Smooth muscle cell (in vitro differentiated cells): ENCODE measurements at regions not wholly inside any gene's neighbourhood (a gene's known extent, or its start where the extent isn't known, plus 50 kb on each side); places are given as distances from the start of the nearest gene placed in this dataset.

Source experiments
- DNase-seq: peaks from one replicate; lab custom pipeline; 2025; ENCODE audit not compliant: unreplicated experiment; lab: John Stamatoyannopoulos, UW
- H2AFZ ChIP-seq: fragments of 200-600 bp; sonication (generic); 2 replicates; pipeline ENCODE4 v1.6.0; 2016; ENCODE audit warnings: antibody characterized with exemption, low read depth, mild to moderate bottlenecking
- H3F3A ChIP-seq: fragments of 200-600 bp; sonication (generic); 2 replicates; pipeline ENCODE4 v1.6.0; 2017; ENCODE audit warnings: antibody characterized with exemption, low read depth
- H3K27ac ChIP-seq: fragments of 200-600 bp; sonication (generic); 2 replicates; pipeline ENCODE4 v1.5.1; 2016; ENCODE audit warnings: low read depth, mild to moderate bottlenecking
- H3K27me3 ChIP-seq: fragments of 200-600 bp; sonication (generic); 2 replicates; pipeline ENCODE4 v1.6.1; 2016; ENCODE audit warnings: low read depth, mild to moderate bottlenecking
- H3K36me3 ChIP-seq: fragments of 200-600 bp; sonication (generic); 2 replicates; pipeline ENCODE4 v1.5.1; 2016; ENCODE audit warnings: low read depth
- H3K4me1 ChIP-seq: fragments of 200-600 bp; sonication (generic); 2 replicates; pipeline ENCODE4 v1.5.1; 2016; ENCODE audit warnings: low read depth
- H3K4me2 ChIP-seq: fragments of 200-600 bp; sonication (generic); 2 replicates; pipeline ENCODE4 v1.6.0; 2016; ENCODE audit warnings: mild to moderate bottlenecking
- H3K4me3 ChIP-seq: fragments of 200-600 bp; sonication (generic); 2 replicates; pipeline ENCODE4 v1.5.1; 2016; ENCODE audit warnings: mild to moderate bottlenecking
- H3K79me2 ChIP-seq: fragments of 200-600 bp; sonication (generic); 2 replicates; pipeline ENCODE4 v1.6.0; 2016; ENCODE audit warnings: low read depth, mild to moderate bottlenecking
- H3K9ac ChIP-seq: fragments of 200-600 bp; sonication (generic); 2 replicates; pipeline ENCODE4 v1.6.0; 2016; ENCODE audit warnings: low read depth
- H3K9me3 ChIP-seq: fragments of 200-600 bp; sonication (generic); replicated peaks from 2 replicates; pipeline ENCODE4 v1.5.1; 2016; ENCODE audit warnings: low read depth
- H4K20me1 ChIP-seq: fragments of 200-600 bp; sonication (generic); 2 replicates; pipeline ENCODE4 v1.6.0; 2016; ENCODE audit warnings: low read depth
- WGBS: methylation state at CpG from one replicate; pipeline ENCODE4 v1.1.7; 2016; ENCODE audit warnings: low lambda C conversion rate; 5-methylcytosine and 5-hydroxymethylcytosine counted together
- TF ChIP-seq, protein P1 (sequence below): fragments of 200-600 bp; sonication (generic); IDR thresholded peaks from 2 replicates; pipeline ENCODE4 v1.5.1; 2017; ENCODE audit warnings: borderline replicate concordance, mild to moderate bottlenecking, antibody characterized with exemption; ENCODE audit not compliant: insufficient read depth, poor library complexity, severe bottlenecking

GRCh38 chr16:6704306-6704930, 628.2 kb upstream of the RBFOX1 start:
- Histone ChIP-seq H3K9me3 (no peaks in the 10 kb centered on the region), H3K4me2 (no peak overlapping the region), H3K36me3 (no peaks in the 10 kb centered on the region), H4K20me1 (no peaks in the 10 kb centered on the region), H3K27ac (no peak overlapping the region), H2AFZ (no peak overlapping the region), H3F3A (no peaks in the 10 kb centered on the region), H3K79me2 (no peaks in the 10 kb centered on the region), H3K9ac (no peak overlapping the region), H3K4me1 (no peaks in the 10 kb centered on the region), H3K27me3 (no peaks in the 10 kb centered on the region), H3K4me3 (no peak overlapping the region)
- no peak for DNase-seq
- TF ChIP-seq, protein P1, sequence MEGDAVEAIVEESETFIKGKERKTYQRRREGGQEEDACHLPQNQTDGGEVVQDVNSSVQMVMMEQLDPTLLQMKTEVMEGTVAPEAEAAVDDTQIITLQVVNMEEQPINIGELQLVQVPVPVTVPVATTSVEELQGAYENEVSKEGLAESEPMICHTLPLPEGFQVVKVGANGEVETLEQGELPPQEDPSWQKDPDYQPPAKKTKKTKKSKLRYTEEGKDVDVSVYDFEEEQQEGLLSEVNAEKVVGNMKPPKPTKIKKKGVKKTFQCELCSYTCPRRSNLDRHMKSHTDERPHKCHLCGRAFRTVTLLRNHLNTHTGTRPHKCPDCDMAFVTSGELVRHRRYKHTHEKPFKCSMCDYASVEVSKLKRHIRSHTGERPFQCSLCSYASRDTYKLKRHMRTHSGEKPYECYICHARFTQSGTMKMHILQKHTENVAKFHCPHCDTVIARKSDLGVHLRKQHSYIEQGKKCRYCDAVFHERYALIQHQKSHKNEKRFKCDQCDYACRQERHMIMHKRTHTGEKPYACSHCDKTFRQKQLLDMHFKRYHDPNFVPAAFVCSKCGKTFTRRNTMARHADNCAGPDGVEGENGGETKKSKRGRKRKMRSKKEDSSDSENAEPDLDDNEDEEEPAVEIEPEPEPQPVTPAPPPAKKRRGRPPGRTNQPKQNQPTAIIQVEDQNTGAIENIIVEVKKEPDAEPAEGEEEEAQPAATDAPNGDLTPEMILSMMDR, result no peak
- 61% methylated on average over 7 of the region's 7 CpGs for WGBS

DNA sequence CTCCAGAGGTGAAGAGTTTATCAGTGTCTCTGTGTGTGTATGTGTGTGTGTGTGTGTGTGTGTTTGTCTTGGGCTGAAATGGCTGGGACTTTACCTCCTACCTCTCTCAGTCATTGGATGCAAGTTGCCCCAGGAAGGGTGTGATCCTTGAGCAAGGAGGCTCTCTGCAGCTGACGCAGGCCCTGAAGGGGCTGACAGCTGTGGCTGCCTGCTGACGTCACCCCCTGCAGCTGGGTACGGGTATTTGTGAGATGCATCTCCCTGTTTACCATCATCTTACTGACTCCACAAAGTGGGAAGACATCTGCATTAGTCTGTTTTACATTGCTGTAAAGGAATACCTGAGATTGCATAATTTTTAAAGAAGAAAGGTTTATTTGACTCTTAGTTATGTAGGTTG, 631.5 kb upstream of the RBFOX1 start:
- Histone ChIP-seq H3F3A (no peaks in the 10 kb centered on the region), H4K20me1 (no peaks in the 10 kb centered on the region), H3K27me3 (no peaks in the 10 kb centered on the region), H3K4me2 (no peak overlapping the region), H2AFZ (no peak overlapping the region), H3K36me3 (no peaks in the 10 kb centered on the region), H3K4me1 (no peaks in the 10 kb centered on the region), H3K27ac (no peak overlapping the region), H3K4me3 (no peak overlapping the region), H3K9me3 (no peaks in the 10 kb centered on the region), H3K9ac (no peak overlapping the region), H3K79me2 (no peaks in the 10 kb centered on the region)
- 47% methylated on average over 3 of the region's 3 CpGs for WGBS
- DNase-seq, result no peak
- TF ChIP-seq, protein P1, result no peak

GRCh38 chr16:6698548-6698947, 634.1 kb upstream of the RBFOX1 start:
- Histone ChIP-seq H3K79me2 (no peaks in the 10 kb centered on the region), H4K20me1 (no peaks in the 10 kb centered on the region), H3K9ac (no peak overlapping the region), H2AFZ (no peak overlapping the region), H3K36me3 (no peaks in the 10 kb centered on the region), H3K9me3 (no peaks in the 10 kb centered on the region), H3K4me3 (no peak overlapping the region), H3K27me3 (no peaks in the 10 kb centered on the region), H3K4me2 (no peak overlapping the region), H3K4me1 (no peaks in the 10 kb centered on the region), H3F3A (no peaks in the 10 kb centered on the region), H3K27ac (no peak overlapping the region)
- TF ChIP-seq, protein P1, result no peak
- WGBS, result 81% methylated on average over 7 of the region's 7 CpGs
- DNase-seq, result no peak

- H3K4me2 ChIP-seq, result no peak overlapping the region
- H3K4me3 ChIP-seq, result no peak overlapping the region
- H3K27ac ChIP-seq, result no peak overlapping the region
- DNase-seq, result no peak
- 80% methylated on average over 3 of the region's 3 CpGs for WGBS
- no peaks in the 10 kb centered on the region for H3K27me3 ChIP-seq
- H3K4me1 ChIP-seq, result no peaks in the 10 kb centered on the region
- H3F3A ChIP-seq, result no peaks in the 10 kb centered on the region
- no peaks in the 10 kb centered on the region for H3K9me3 ChIP-seq
- TF ChIP-seq, protein P1, result no peak
- H3K36me3 ChIP-seq, result no peaks in the 10 kb centered on the region
- no peak overlapping the region for H3K9ac ChIP-seq
- no peak overlapping the region for H2AFZ ChIP-seq
- H3K79me2 ChIP-seq, result no peaks in the 10 kb centered on the region
- no peaks in the 10 kb centered on the region for H4K20me1 ChIP-seq
Measured at GRCh38 chr16:6695666-6696065, 637.0 kb upstream of the RBFOX1 start.
